Ishikawa (cell line): ENCODE measurements at regions not wholly inside any gene's neighbourhood (a gene's known extent, or its start where the extent isn't known, plus 50 kb on each side); places are given as distances from the start of the nearest gene placed in this dataset.

ENCODE experiments used
- CEBPB ChIP-seq: IDR thresholded peaks from 2 replicates; pipeline ENCODE4 v1.6.1; 2012
- CREB1 ChIP-seq: IDR thresholded peaks from 2 replicates; pipeline ENCODE4 v1.6.1; 2012; ENCODE audit warnings: low read depth
- EGR1 ChIP-seq: IDR thresholded peaks from 2 replicates; pipeline ENCODE4 v1.6.1; 2012
- EP300 ChIP-seq: IDR thresholded peaks from 2 replicates; pipeline ENCODE4 v1.6.1; 2012; ENCODE audit warnings: borderline replicate concordance
- FOXM1 ChIP-seq: IDR thresholded peaks from 2 replicates; pipeline ENCODE4 v1.6.1; 2012; ENCODE audit warnings: low read depth, borderline replicate concordance
- NFIC ChIP-seq: IDR thresholded peaks from 2 replicates; pipeline ENCODE4 v1.6.1; 2012
- RAD21 ChIP-seq: IDR thresholded peaks from 2 replicates; pipeline ENCODE4 v1.6.1; 2012; ENCODE audit warnings: low read depth
- TAF1 ChIP-seq: IDR thresholded peaks from 2 replicates; pipeline ENCODE4 v1.6.1; 2012; ENCODE audit warnings: low read depth, mild to moderate bottlenecking
- TCF12 ChIP-seq: IDR thresholded peaks from 2 replicates; pipeline ENCODE4 v1.6.1; 2012; ENCODE audit warnings: low read depth
- TEAD4 ChIP-seq: IDR thresholded peaks from 2 replicates; pipeline ENCODE4 v1.6.1; 2012
- YY1 ChIP-seq: IDR thresholded peaks from 2 replicates; pipeline ENCODE4 v1.6.1; 2012; ENCODE audit warnings: low read depth
- ZBTB7A ChIP-seq: IDR thresholded peaks from 2 replicates; pipeline ENCODE4 v1.6.1; 2012; ENCODE audit warnings: low read depth
- TF ChIP-seq, protein P1 (sequence below): IDR thresholded peaks from 2 replicates; pipeline ENCODE4 v1.6.1; 2012
- TF ChIP-seq, protein P2 (sequence below): IDR thresholded peaks from 2 replicates; pipeline ENCODE4 v1.6.1; 2012
- TF ChIP-seq, protein P3 (sequence below): IDR thresholded peaks from 2 replicates; pipeline ENCODE4 v1.6.1; 2012; ENCODE audit warnings: low read depth, mild to moderate bottlenecking

GRCh38 chr7:49228426-49229098, 304.2 kb downstream of the CDC14C start:
- TF ChIP-seq RAD21: no peak
- TF ChIP-seq EP300: no peak
- TF ChIP-seq FOXM1: no peak
- no peak for TF ChIP-seq YY1
- no peak for TF ChIP-seq EGR1
- TF ChIP-seq, protein P1, sequence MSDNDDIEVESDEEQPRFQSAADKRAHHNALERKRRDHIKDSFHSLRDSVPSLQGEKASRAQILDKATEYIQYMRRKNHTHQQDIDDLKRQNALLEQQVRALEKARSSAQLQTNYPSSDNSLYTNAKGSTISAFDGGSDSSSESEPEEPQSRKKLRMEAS: no peak
- no peak for TF ChIP-seq CEBPB

DNA sequence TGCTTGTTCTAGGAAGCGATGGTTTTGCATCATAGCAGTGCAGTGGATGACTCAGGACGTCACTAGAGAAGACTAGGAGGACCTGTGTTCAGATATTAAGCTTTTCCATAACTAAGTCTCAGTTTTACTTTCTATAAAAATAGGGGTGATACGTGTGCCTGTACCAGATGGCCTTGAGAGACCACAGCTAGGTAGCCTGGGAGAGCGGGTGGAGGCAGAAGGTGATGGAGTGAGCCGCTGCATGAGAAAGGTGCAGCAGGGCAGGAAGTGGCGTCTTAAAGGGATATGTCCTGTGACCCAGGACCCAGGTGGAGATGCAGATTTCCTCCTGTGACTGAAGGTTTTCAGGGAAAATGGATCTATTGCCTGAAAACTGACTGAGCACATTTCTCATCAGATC, 304.9 kb downstream of the CDC14C start:
- TF ChIP-seq YY1 (no peak), TAF1 (no peak), EP300 (no peak), TCF12 (no peak), TEAD4 (no peak), CREB1 (no peak), ZBTB7A (no peak), FOXM1 (no peak)
- TF ChIP-seq, protein P2, sequence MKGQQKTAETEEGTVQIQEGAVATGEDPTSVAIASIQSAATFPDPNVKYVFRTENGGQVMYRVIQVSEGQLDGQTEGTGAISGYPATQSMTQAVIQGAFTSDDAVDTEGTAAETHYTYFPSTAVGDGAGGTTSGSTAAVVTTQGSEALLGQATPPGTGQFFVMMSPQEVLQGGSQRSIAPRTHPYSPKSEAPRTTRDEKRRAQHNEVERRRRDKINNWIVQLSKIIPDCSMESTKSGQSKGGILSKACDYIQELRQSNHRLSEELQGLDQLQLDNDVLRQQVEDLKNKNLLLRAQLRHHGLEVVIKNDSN: no peak

GRCh38 chr7:49243521-49243920, 319.2 kb downstream of the CDC14C start:
- TF ChIP-seq EP300 (no peak), TAF1 (no peak), CEBPB (no peak), CREB1 (no peak), FOXM1 (no peak), TCF12 (no peak), YY1 (no peak), ZBTB7A (no peak), NFIC (no peak), TEAD4 (no peak), EGR1 (no peak), RAD21 (no peak)
- TF ChIP-seq, protein P2: no peak
- TF ChIP-seq, protein P1: no peak
- TF ChIP-seq, protein P3, sequence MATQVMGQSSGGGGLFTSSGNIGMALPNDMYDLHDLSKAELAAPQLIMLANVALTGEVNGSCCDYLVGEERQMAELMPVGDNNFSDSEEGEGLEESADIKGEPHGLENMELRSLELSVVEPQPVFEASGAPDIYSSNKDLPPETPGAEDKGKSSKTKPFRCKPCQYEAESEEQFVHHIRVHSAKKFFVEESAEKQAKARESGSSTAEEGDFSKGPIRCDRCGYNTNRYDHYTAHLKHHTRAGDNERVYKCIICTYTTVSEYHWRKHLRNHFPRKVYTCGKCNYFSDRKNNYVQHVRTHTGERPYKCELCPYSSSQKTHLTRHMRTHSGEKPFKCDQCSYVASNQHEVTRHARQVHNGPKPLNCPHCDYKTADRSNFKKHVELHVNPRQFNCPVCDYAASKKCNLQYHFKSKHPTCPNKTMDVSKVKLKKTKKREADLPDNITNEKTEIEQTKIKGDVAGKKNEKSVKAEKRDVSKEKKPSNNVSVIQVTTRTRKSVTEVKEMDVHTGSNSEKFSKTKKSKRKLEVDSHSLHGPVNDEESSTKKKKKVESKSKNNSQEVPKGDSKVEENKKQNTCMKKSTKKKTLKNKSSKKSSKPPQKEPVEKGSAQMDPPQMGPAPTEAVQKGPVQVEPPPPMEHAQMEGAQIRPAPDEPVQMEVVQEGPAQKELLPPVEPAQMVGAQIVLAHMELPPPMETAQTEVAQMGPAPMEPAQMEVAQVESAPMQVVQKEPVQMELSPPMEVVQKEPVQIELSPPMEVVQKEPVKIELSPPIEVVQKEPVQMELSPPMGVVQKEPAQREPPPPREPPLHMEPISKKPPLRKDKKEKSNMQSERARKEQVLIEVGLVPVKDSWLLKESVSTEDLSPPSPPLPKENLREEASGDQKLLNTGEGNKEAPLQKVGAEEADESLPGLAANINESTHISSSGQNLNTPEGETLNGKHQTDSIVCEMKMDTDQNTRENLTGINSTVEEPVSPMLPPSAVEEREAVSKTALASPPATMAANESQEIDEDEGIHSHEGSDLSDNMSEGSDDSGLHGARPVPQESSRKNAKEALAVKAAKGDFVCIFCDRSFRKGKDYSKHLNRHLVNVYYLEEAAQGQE: no peak

DNA sequence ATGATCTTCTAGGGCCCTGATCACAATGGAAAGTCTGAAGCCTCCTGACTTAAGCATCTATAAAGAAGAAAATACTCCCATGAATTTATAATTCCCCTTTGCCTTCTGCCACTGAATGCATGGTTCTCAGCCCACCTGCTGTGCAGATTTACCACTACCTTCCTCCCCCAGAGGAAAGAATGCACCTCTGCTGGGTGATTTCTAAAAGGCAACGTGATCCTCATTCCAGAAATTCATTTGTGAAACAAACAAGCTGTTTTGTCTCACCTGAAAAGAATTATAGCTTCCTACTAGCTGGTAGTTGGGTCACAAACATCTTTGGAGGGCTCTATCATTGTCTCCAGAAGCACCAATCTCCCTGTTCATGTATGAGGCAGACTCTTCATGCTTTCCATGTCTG, 320.2 kb downstream of the CDC14C start:
- TF ChIP-seq, protein P1: no peak
- TF ChIP-seq FOXM1 (no peak), TCF12 (no peak), RAD21 (no peak), EP300 (no peak), NFIC (no peak), TAF1 (no peak), ZBTB7A (no peak), CREB1 (no peak), CEBPB (no peak), EGR1 (no peak)
- TF ChIP-seq, protein P3: no peak

GRCh38 chr7:49245062-49245461, 320.7 kb downstream of the CDC14C start:
- no peak for TF ChIP-seq FOXM1
- no peak for TF ChIP-seq EP300
- no peak for TF ChIP-seq EGR1
- TF ChIP-seq CEBPB: no peak
- TF ChIP-seq CREB1: no peak
- TF ChIP-seq ZBTB7A: no peak
- TF ChIP-seq, protein P1: no peak
- no peak for TF ChIP-seq TEAD4
- no peak for TF ChIP-seq RAD21
- TF ChIP-seq, protein P3: no peak
- TF ChIP-seq YY1: no peak
- TF ChIP-seq, protein P2: no peak
- no peak for TF ChIP-seq TAF1
- TF ChIP-seq TCF12: no peak
